HG03432 (cell line): ENCODE measurements at regions not wholly inside any gene's neighbourhood (a gene's known extent, or its start where the extent isn't known, plus 50 kb on each side); places are given as distances from the start of the nearest gene placed in this dataset.

Experiments used
- ATAC-seq: cut with Tn5 transposase; IDR thresholded peaks from one replicate; pipeline ENCODE4 v1.9.1; 2021; ENCODE audit warnings: mild to moderate bottlenecking, moderate library complexity; ENCODE audit not compliant: unreplicated experiment

GRCh38 chr9:79988126-79988525 is 416.4 kb downstream of the TLE4 start:
- ATAC-seq, result no peak

- ATAC-seq, result no peak
These were observed 414.7 kb downstream of the TLE4 start for GRCh38 chr9:79986437-79986836.

GRCh38 chr9:79985772-79986171 is 414.0 kb downstream of the TLE4 start:
- no peak for ATAC-seq

- no peak for ATAC-seq
These were observed 413.5 kb downstream of the TLE4 start for GRCh38 chr9:79985264-79985663.

- no peak for ATAC-seq
These were observed 412.8 kb downstream of the TLE4 start for GRCh38 chr9:79984429-79985067.

GRCh38 chr9:79980432-79980831 is 408.7 kb downstream of the TLE4 start:
- ATAC-seq, result no peak

GRCh38 chr9:79977510-79978197 is 405.9 kb downstream of the TLE4 start:
- no peak for ATAC-seq

- ATAC-seq, result no peak
These were observed 405.3 kb downstream of the TLE4 start for GRCh38 chr9:79977074-79977435.

- ATAC-seq, result no peak
These were observed 404.7 kb downstream of the TLE4 start for GRCh38 chr9:79976257-79977073.

GRCh38 chr9:79975621-79976256 is 404.0 kb downstream of the TLE4 start:
- no peak for ATAC-seq

- no peak for ATAC-seq
These were observed 403.1 kb downstream of the TLE4 start for GRCh38 chr9:79974806-79975422.

- ATAC-seq, result no peak
These were observed 401.9 kb downstream of the TLE4 start for GRCh38 chr9:79973627-79974026.

GRCh38 chr9:79970146-79970425 is 398.3 kb downstream of the TLE4 start:
- ATAC-seq, result no peak

GRCh38 chr9:79969393-79970145 is 397.8 kb downstream of the TLE4 start:
- ATAC-seq, result no peak

GRCh38 chr9:79968533-79968932 is 396.8 kb downstream of the TLE4 start:
- no peak for ATAC-seq

- no peak for ATAC-seq
These were observed 391.1 kb downstream of the TLE4 start for GRCh38 chr9:79962836-79963235.

- no peak for ATAC-seq
These were observed 390.4 kb downstream of the TLE4 start for GRCh38 chr9:79962150-79962549.

GRCh38 chr9:79955300-79955699 is 383.5 kb downstream of the TLE4 start:
- ATAC-seq, result no peak

GRCh38 chr9:79953908-79954307 is 382.1 kb downstream of the TLE4 start:
- no peak for ATAC-seq

- no peak for ATAC-seq
These were observed 380.6 kb downstream of the TLE4 start for GRCh38 chr9:79952401-79952800.

- no peak for ATAC-seq
These were observed 374.9 kb downstream of the TLE4 start for GRCh38 chr9:79946712-79947111.
